Neuron (in vitro differentiated cells): ENCODE measurements at regions not wholly inside any gene's neighbourhood (a gene's known extent, or its start where the extent isn't known, plus 50 kb on each side); places are given as distances from the start of the nearest gene placed in this dataset.

Source experiments
- H2AFZ ChIP-seq: one replicate; pipeline ENCODE4 v1.6.1; 2013; ENCODE audit warnings: low read depth, mild to moderate bottlenecking, inconsistent platforms, low read length, moderate library complexity
- H3K27me3 ChIP-seq: one replicate; pipeline ENCODE4 v1.6.1; 2013; ENCODE audit warnings: low read length; ENCODE audit not compliant: insufficient read depth
- H3K36me3 ChIP-seq: one replicate; pipeline ENCODE4 v1.6.1; 2013; ENCODE audit warnings: low read length; ENCODE audit not compliant: insufficient read depth
- H3K4me1 ChIP-seq: one replicate; pipeline ENCODE4 v1.6.1; 2013; ENCODE audit warnings: low read length; ENCODE audit not compliant: insufficient read depth
- H3K4me3 ChIP-seq: 2 replicates; pipeline ENCODE4 v1.5.1; 2013; ENCODE audit warnings: mild to moderate bottlenecking, low read length, moderate library complexity
- H3K9me3 ChIP-seq: one replicate; pipeline ENCODE4 v1.6.1; 2013; ENCODE audit warnings: low read length

DNA sequence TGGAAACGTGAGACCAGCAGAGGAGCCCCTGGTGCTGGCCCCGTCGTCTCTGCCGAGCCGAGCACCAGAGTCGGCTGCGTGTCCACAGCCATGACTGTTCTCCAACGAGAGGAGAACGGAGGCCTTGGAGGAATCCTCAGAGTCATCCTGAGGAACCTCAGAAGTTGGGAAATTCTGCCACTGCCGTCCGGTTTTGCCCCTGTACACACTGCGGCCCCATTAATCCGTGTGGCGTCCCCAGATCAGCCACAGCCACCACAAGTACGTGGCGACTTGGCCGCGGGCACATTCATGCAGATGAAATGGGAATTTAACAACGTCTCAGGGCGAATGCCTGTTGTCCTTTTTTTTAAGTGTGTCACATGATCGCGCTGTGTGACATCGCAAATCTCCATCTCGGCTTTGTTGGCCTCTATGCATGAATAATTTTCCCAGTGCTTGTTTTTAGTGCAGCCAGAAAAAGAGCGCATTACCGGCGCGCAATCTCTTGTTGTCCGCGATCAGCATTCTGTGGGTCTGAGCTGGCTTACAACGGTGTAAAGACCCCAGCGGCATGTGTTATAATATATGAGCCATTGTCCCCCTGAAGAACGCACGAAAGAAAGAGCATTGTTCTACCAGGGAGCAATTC, 323.0 kb upstream of the IRX4 start:
- Histone ChIP-seq H3K27me3 (no peaks in the 10 kb centered on the region), H3K36me3 (no peaks in the 10 kb centered on the region), H2AFZ (peak overlapping the region; percentile 11), H3K9me3 (no peaks in the 10 kb centered on the region), H3K4me3 (peak overlapping the region; percentile 29), H3K4me1 (peaks cover 41% of the 10 kb centered on the region)

DNA sequence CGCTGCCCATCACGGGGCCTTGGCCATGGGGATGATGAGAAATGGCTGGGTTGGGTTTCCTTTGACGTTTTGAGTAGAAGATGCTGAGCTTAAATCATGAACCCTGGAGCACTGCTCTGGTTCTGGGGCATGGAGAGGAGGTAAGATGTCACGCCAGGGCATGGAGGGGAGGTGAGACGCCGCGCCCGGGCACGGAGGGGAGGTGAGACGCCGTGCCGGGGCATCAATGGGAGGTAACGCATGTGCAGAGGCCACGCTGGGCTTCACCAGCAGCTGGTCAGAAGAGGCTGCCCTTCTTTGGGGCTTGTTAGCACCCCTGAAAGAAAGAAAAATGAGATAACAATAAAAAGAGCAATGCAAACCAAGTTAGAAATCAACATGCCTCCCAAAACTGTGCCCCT, 322.5 kb upstream of the IRX4 start:
- H3K4me3 ChIP-seq: peak overlapping the region; percentile 29
- H3K27me3 ChIP-seq: no peaks in the 10 kb centered on the region
- H3K36me3 ChIP-seq: no peaks in the 10 kb centered on the region
- peaks cover 41% of the 10 kb centered on the region for H3K4me1 ChIP-seq
- H3K9me3 ChIP-seq: no peaks in the 10 kb centered on the region
- peak overlapping the region; percentile 11 for H2AFZ ChIP-seq

DNA sequence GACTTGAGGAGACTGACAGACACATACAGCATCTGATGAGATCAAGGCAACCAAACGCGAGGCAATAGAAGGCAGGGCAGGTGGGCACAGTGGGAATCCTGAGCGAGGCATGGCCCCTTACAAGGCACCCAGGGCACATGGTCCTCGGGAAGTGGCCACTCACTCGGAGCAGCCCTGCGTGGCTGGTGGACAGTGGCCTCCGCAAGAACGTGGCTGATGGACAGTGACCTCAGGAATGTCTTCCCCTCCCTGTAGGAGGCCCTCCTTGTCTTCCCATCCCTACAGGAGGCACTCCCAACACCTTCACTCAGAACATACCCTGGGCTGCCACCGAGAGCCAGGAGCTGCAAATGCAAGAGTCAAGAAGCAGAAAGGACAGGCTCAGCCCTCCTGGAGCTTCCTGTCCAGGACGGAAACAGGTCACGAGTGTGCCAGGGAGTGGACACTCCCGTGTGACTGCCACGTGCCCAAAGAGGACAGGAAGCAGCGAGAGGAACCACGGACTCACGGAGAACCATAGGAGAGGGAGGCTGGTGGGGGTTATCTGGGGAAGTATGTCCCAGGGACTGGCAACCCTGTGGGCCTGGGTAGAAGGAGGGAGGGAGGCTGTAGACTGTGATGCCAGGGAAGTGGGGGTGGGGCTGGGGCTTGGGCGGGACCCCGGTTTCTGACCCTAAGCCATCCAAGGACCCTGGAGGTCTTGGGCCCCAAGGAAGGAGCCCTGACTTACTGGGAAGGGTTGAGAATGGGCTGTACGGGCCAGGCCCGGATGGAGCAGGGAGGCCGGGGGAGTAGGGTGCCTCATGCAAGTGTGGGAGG, 321.9 kb upstream of the IRX4 start:
- Histone ChIP-seq H3K27me3 (no peaks in the 10 kb centered on the region), H3K4me1 (peaks cover 41% of the 10 kb centered on the region), H2AFZ (no peak overlapping the region), H3K9me3 (no peaks in the 10 kb centered on the region), H3K36me3 (no peaks in the 10 kb centered on the region), H3K4me3 (no peak overlapping the region)

DNA sequence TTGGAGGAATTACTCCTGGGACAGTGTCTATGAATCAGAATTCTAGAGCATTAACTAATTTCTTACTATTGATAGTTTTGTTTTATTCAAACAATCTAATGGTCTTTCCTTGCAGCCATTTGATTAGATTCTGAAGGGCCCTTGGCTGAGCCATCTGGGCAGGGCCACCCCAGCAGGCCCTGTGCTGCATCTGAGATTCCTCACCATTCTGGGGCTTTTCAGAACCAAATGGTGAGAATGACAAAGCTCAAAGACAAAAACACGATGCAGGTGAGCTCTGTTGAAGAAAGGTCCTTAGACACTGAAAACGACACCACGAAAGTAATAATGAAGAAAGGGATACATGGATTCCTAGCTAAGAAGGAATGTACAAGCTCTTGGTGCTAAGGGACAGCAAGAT, 321.0 kb upstream of the IRX4 start:
- peaks cover 2% of the 10 kb centered on the region for H3K9me3 ChIP-seq
- H3K4me3 ChIP-seq: no peak overlapping the region
- no peak overlapping the region for H2AFZ ChIP-seq
- no peaks in the 10 kb centered on the region for H3K27me3 ChIP-seq
- no peaks in the 10 kb centered on the region for H3K36me3 ChIP-seq
- peaks cover 41% of the 10 kb centered on the region for H3K4me1 ChIP-seq

DNA sequence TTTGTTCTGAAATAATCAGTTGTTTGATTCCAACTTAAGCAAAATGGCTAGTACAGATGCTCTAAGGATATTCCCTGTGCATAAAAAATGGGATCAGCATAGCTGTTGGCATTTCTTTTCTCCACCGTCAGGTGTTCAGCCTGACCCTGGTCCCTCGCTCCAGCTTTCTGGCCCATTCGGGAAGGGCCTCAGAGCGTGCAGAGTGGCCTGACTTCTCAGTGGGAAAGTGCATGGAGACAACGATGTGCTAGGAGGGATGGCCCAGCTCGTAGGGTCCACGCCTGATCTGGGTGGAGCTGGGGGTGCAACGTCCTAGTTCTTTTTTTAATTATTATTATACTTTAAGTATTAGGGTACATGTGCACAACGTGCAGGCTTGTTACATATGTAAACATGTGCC, 319.1 kb upstream of the IRX4 start:
- H3K4me3 ChIP-seq: no peak overlapping the region
- peaks cover 39% of the 10 kb centered on the region for H3K4me1 ChIP-seq
- no peaks in the 10 kb centered on the region for H3K27me3 ChIP-seq
- H3K36me3 ChIP-seq: no peaks in the 10 kb centered on the region
- H3K9me3 ChIP-seq: peaks cover 2% of the 10 kb centered on the region
- H2AFZ ChIP-seq: no peak overlapping the region

DNA sequence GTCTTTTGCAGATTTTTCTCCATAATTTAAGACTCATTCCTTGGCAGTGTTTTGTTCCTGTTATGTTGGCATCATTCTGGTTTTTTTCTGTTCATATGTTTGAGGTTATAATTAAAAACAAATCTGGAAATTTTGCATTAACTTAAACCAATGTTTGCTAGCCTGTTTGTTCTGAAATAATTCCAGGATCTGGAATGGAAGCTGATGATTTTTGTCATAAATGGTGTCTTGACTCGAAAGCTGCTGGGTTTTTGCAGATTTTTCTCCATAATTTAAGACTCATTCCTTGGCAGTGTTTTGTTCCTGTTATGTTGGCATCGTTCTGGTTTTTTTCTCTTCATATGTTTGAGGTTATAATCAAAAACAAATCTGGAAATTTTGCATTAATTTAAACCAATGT, 318.7 kb upstream of the IRX4 start:
- peaks cover 42% of the 10 kb centered on the region for H3K4me1 ChIP-seq
- H3K4me3 ChIP-seq: no peak overlapping the region
- no peak overlapping the region for H2AFZ ChIP-seq
- peaks cover 2% of the 10 kb centered on the region for H3K9me3 ChIP-seq
- no peaks in the 10 kb centered on the region for H3K27me3 ChIP-seq
- no peaks in the 10 kb centered on the region for H3K36me3 ChIP-seq

DNA sequence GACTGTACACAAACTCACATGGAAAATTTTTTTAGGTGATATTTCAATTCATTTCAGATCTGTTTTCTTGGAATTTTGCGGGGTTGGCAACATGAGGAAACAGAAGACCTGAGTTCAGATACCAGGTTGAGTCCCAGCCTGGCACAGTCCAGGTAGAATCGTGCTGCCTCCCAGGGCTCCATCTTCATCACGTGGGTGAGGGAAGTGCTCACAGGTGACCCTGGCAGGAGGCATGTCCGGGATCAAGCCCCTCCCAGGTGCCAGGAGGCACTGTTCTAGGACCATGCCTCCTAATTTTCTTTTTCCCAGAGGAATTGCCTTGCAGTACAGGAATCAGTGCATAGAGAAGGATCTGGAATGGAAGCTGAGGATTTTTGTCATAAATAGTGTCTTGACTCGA, 318.3 kb upstream of the IRX4 start:
- Histone ChIP-seq H3K4me1 (peaks cover 45% of the 10 kb centered on the region), H3K27me3 (no peaks in the 10 kb centered on the region)

DNA sequence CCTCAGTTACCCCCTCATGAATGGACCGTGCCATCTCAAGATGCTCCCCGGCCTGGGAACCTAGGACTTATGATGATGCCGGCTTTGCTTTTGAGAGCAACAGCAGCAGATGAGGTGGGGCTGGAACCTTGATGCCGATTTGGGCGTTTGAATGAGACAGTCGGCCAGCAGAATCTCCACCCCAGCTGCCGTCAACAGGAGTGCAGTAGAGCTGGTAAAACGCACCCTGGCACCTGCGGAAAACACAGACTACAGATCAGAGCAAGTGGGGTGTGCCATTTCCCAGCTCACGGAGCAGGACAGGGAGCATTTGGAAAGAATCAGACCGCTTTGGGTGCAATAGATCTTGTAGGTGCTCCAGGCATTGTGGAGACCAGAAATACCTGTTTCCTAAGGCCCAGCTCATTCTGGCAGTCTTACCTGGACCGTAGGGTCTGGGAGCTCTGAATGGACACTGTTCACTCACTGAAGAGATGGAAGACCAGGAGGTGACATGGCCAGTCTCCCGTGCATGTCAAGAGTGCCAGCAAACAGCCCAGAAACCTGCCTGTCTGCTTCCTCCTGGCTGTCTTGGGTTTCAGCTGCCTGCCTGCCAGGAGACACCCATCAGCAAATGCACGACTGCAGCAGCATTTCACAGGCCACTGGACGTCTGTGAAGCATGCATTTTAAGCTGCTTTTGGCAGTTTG, 317.7 kb upstream of the IRX4 start:
- H3K4me3 ChIP-seq: no peak overlapping the region
- H3K9me3 ChIP-seq: peaks cover 2% of the 10 kb centered on the region
- no peak overlapping the region for H2AFZ ChIP-seq
- no peaks in the 10 kb centered on the region for H3K36me3 ChIP-seq
- H3K4me1 ChIP-seq: peaks cover 42% of the 10 kb centered on the region
- no peaks in the 10 kb centered on the region for H3K27me3 ChIP-seq

More for the DNA sequence above, 318.3 kb upstream of the IRX4 start:
- H3K36me3 ChIP-seq: no peaks in the 10 kb centered on the region
- no peak overlapping the region for H2AFZ ChIP-seq
- H3K4me3 ChIP-seq: no peak overlapping the region
- H3K9me3 ChIP-seq: peaks cover 2% of the 10 kb centered on the region

DNA sequence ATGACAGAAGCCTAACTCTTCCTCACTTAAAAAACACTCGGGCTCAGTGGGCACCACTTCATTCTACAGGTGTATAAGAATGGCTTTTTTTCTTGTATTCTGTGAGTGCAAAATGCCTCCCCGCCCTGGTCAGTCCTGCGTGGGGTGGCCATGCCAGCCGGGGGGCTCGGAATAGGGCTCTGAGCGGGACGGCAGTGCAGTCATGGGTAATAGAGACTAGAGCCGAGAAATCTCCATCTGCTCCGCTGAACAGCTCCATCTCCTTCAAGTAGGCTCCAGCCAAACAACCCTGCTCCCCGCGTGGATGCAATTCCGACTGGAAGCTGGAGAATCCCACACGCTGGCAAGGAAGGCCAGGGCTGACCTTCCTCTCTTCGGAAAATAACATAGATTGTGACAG, 317.0 kb upstream of the IRX4 start:
- Histone ChIP-seq H3K36me3 (no peaks in the 10 kb centered on the region), H3K27me3 (no peaks in the 10 kb centered on the region), H3K9me3 (peaks cover 7% of the 10 kb centered on the region), H3K4me3 (no peak overlapping the region), H3K4me1 (peaks cover 35% of the 10 kb centered on the region), H2AFZ (no peak overlapping the region)

DNA sequence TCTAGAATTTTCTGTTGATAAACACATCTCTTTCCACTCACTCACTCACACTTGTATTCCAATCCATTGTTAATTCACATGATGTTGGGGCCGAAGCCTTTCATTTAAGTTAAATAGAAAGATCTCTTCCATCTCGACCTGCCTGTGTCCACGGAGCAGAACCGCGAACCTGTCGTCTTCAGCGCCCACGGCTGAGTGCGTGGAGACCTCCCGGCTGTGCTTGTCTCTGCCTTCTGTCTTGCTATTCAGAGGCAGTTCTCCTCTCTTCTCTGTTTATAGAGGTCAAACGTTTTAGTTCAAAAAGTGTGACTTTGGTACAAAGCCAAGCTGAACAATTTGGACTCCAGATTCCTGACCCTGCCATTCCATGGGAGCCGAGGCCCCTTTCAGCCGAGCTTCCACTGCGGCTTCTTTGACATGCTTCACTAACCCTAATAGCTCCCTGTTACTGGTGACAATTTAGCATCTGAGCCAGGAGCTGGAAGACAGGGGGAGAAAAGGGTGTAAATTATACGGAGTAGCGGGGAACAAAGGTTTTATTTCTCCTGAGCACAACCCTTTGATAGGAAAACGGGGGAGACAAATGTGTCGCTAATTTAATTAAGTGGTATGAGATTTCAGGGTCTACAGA, 314.4 kb upstream of the IRX4 start:
- Histone ChIP-seq H3K36me3 (no peaks in the 10 kb centered on the region), H2AFZ (peak overlapping the region; percentile 83), H3K9me3 (peaks cover 7% of the 10 kb centered on the region), H3K4me1 (peaks cover 22% of the 10 kb centered on the region), H3K27me3 (no peaks in the 10 kb centered on the region), H3K4me3 (peak overlapping the region; percentile 12)

DNA sequence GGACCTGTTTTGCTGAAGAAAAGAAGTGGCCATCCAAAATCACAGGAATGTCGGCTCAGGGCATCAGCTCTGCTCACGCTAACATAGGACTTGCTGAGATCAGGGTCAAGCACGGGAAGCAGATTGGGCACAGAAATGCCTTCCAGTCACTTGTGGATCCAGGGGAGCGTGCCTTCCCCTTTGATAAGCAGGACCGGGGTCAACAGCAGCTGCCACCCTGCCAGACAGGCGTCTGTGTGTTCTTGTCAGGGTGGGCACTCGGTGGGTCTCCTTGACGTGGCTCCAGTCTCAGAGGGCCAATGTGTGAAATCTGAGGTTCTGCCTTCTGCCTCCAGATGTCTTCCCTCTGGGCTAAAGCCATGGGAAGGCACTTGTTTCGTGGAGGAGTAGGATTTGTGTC, 313.7 kb upstream of the IRX4 start:
- Histone ChIP-seq H3K36me3 (no peaks in the 10 kb centered on the region), H3K9me3 (peaks cover 7% of the 10 kb centered on the region), H3K4me3 (no peak overlapping the region), H2AFZ (no peak overlapping the region), H3K4me1 (peaks cover 22% of the 10 kb centered on the region), H3K27me3 (no peaks in the 10 kb centered on the region)

DNA sequence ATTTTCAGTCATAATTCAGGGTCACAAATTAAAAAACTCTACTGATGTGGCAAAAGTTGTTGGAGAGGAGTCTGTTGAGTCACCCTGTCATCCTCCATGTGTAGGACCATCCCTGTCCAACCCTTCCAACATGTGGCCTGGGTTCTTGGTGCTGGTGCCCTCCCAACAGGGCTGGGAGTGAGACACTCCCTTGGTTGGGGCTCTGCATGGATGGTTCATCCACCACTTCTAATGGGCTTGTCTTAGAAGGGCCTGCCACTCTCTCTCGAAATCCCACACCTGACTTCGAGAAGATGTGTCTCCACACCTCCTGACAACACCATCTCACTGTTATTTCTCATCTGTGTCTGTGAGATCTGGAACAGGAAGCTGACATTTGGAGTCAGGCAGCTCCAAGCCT, 312.2 kb upstream of the IRX4 start:
- no peak overlapping the region for H3K4me3 ChIP-seq
- H3K9me3 ChIP-seq: peaks cover 7% of the 10 kb centered on the region
- peaks cover 22% of the 10 kb centered on the region for H3K4me1 ChIP-seq
- H3K36me3 ChIP-seq: no peaks in the 10 kb centered on the region
- H3K27me3 ChIP-seq: no peaks in the 10 kb centered on the region
- H2AFZ ChIP-seq: no peak overlapping the region

DNA sequence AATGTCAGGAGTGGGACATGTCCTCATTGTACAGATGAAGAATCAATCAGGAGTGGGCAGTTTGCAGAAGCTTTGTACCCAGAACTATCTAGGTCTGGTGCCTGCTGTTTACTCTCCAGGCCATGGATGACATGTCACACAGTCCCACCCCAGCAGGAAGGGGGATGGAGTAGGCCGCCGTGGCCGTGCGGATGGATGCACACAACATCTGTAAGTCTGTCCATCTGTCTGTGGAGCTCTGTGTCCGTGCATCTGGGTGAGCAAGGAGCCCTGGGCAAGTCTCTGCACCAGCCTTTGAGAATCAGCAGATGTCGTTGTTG, 311.5 kb upstream of the IRX4 start:
- H3K27me3 ChIP-seq: no peaks in the 10 kb centered on the region
- no peak overlapping the region for H3K4me3 ChIP-seq
- no peaks in the 10 kb centered on the region for H3K36me3 ChIP-seq
- H3K4me1 ChIP-seq: peaks cover 22% of the 10 kb centered on the region
- H3K9me3 ChIP-seq: peaks cover 7% of the 10 kb centered on the region
- H2AFZ ChIP-seq: no peak overlapping the region
